ENCODE measurements at regions not wholly inside any gene's neighbourhood (a gene's known extent, or its start where the extent isn't known, plus 50 kb on each side); places are given as distances from the start of the nearest gene placed in this dataset.

DNA sequence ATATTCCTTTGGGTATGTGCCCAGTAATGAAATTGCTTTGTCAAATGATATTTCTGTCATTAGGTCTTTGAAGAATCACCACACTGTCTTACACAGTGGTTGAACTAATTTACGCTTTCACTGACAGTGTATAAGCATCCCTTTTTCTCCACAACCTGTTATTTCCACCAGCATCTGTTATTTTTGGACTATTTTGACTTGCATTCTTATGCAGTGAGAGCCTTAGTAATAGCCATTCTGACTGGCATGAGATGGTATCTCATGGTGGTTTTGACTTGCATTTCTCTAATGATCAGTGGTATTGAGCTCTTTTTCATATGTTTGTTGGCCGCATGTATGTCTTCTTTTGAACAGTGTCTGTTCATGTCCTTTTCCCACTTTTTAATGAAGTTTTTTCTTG is 92.0 kb upstream of the SPATA13 start:
- TF ChIP-seq POLR2AphosphoS5 (IDR thresholded peaks at IDR 0.05) (no peak), EP300 (IDR thresholded peaks at IDR 0.05) (no peak), POLR2A (IDR thresholded peaks at IDR 0.05) (no peak)

Data from stomach (tissue), 4 donors.